ENCODE measurements at regions not wholly inside any gene's neighbourhood (a gene's known extent, or its start where the extent isn't known, plus 50 kb on each side); places are given as distances from the start of the nearest gene placed in this dataset.

DNA sequence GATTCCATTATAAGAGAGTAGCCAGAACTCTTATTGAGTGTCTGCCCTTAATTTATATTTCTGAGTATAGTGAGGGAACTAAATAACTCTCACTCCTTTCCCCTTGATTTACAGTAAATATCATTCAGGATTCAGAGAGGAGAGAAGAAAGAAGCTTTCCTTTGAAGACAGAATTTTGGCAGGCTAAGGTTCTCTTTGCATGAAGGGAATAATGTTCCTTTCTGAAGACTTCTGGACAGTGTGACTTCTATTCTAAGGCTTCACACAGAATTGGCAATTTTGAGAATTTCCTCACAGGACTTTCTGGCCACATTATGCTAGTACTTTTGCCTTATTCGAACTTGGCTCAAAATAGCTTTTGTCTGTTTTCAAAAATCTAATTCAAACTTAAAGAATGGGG is 352.2 kb upstream of the FBXO33 start:
- TF ChIP-seq, protein P1, sequence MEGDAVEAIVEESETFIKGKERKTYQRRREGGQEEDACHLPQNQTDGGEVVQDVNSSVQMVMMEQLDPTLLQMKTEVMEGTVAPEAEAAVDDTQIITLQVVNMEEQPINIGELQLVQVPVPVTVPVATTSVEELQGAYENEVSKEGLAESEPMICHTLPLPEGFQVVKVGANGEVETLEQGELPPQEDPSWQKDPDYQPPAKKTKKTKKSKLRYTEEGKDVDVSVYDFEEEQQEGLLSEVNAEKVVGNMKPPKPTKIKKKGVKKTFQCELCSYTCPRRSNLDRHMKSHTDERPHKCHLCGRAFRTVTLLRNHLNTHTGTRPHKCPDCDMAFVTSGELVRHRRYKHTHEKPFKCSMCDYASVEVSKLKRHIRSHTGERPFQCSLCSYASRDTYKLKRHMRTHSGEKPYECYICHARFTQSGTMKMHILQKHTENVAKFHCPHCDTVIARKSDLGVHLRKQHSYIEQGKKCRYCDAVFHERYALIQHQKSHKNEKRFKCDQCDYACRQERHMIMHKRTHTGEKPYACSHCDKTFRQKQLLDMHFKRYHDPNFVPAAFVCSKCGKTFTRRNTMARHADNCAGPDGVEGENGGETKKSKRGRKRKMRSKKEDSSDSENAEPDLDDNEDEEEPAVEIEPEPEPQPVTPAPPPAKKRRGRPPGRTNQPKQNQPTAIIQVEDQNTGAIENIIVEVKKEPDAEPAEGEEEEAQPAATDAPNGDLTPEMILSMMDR (IDR thresholded peaks at IDR 0.05), result no peak
- no peak for TF ChIP-seq POLR2AphosphoS5 (IDR thresholded peaks at IDR 0.05)
- TF ChIP-seq POLR2A (IDR thresholded peaks at IDR 0.05), result no peak
- no peak for TF ChIP-seq EP300 (IDR thresholded peaks at IDR 0.05)

All from stomach (tissue), 4 donors.